Hepatocyte (in vitro differentiated cells): ENCODE measurements at regions not wholly inside any gene's neighbourhood (a gene's known extent, or its start where the extent isn't known, plus 50 kb on each side); places are given as distances from the start of the nearest gene placed in this dataset.
"Not testable (repeated sequence)": the region's sequence is repeated elsewhere in the genome, so short reads cannot be mapped to it uniquely, and the experiment has no call there.

ENCODE experiments used
- DNase-seq: peaks from one replicate; pipeline ENCODE4 v3.0.0-alpha.2; 2016; ENCODE audit warnings: low spot score
- H2AFZ ChIP-seq: fragments of 200-600 bp; sonication (generic); 2 replicates; pipeline ENCODE4 v1.6.0; 2016; ENCODE audit warnings: antibody characterized with exemption, mild to moderate bottlenecking
- H3K27ac ChIP-seq: fragments of 200-600 bp; sonication (generic); 2 replicates; pipeline ENCODE4 v1.5.1; 2016; ENCODE audit warnings: mild to moderate bottlenecking
- H3K27me3 ChIP-seq: fragments of 200-600 bp; sonication (generic); 2 replicates; pipeline ENCODE4 v1.6.1; 2016
- H3K36me3 ChIP-seq: fragments of 200-600 bp; sonication (generic); replicated peaks from 2 replicates; pipeline ENCODE4 v1.5.1; 2016; ENCODE audit warnings: low read depth; ENCODE audit not compliant: insufficient read depth
- H3K4me1 ChIP-seq: fragments of 200-600 bp; sonication (generic); 2 replicates; pipeline ENCODE4 v1.5.1; 2016; ENCODE audit warnings: mild to moderate bottlenecking, moderate library complexity; ENCODE audit not compliant: insufficient read depth
- H3K4me2 ChIP-seq: fragments of 200-600 bp; sonication (generic); 2 replicates; pipeline ENCODE4 v1.6.0; 2016
- H3K4me3 ChIP-seq: fragments of 200-600 bp; sonication (generic); 2 replicates; pipeline ENCODE4 v1.5.1; 2016; ENCODE audit warnings: mild to moderate bottlenecking
- H3K79me2 ChIP-seq: fragments of 200-600 bp; sonication (generic); 2 replicates; pipeline ENCODE4 v1.6.0; 2017; ENCODE audit warnings: mild to moderate bottlenecking
- H3K9me2 ChIP-seq: fragments of 200-600 bp; sonication (generic); replicated peaks from 2 replicates; pipeline ENCODE4 v1.6.0; 2017; ENCODE audit warnings: mild to moderate bottlenecking; ENCODE audit not compliant: insufficient read depth
- H3K9me3 ChIP-seq: fragments of 200-600 bp; sonication (generic); 2 replicates; pipeline ENCODE4 v1.5.1; 2016; ENCODE audit warnings: low read depth, mild to moderate bottlenecking
- H4K20me1 ChIP-seq: fragments of 200-600 bp; sonication (generic); 2 replicates; pipeline ENCODE4 v1.6.0; 2016; ENCODE audit warnings: mild to moderate bottlenecking; ENCODE audit not compliant: insufficient read depth, poor library complexity, severe bottlenecking
- CTCF ChIP-seq: fragments of 200-600 bp; sonication (generic); IDR thresholded peaks from 2 replicates; pipeline ENCODE4 v1.5.1; 2016; ENCODE audit warnings: antibody characterized with exemption, mild to moderate bottlenecking; ENCODE audit not compliant: poor library complexity
- EZH2 ChIP-seq: fragments of 200-600 bp; sonication (generic); IDR thresholded peaks from 2 replicates; pipeline ENCODE4 v1.6.1; 2016; ENCODE audit warnings: antibody characterized with exemption, mild to moderate bottlenecking, borderline replicate concordance
- EZH2phosphoT487 ChIP-seq: fragments of 200-600 bp; sonication (generic); IDR thresholded peaks from one replicate; pipeline ENCODE4 v1.6.1; 2018; ENCODE audit warnings: antibody characterized with exemption, mild to moderate bottlenecking, low read depth, moderate library complexity; ENCODE audit not compliant: unreplicated experiment, severe bottlenecking
- WGBS: methylation state at CpG from one replicate; pipeline ENCODE4 v1.1.6; 2016; ENCODE audit warnings: low lambda C conversion rate; ENCODE audit errors: missing lambda C conversion rate; 5-methylcytosine and 5-hydroxymethylcytosine counted together

- Histone ChIP-seq H3K4me3 (no peak overlapping the region), H3K4me1 (no peaks in the 10 kb centered on the region), H3K4me2 (no peak overlapping the region), H3K36me3 (no peaks in the 10 kb centered on the region), H3K9me3 (no peaks in the 10 kb centered on the region), H4K20me1 (no peaks in the 10 kb centered on the region), H2AFZ (no peak overlapping the region), H3K27ac (no peak overlapping the region), H3K79me2 (no peaks in the 10 kb centered on the region), H3K27me3 (no peaks in the 10 kb centered on the region), H3K9me2 (no peaks in the 10 kb centered on the region)
- WGBS: 55% methylated on average over 7 of the region's 7 CpGs
- no peak for DNase-seq
- no peak for TF ChIP-seq EZH2
- no peak for TF ChIP-seq CTCF
- no peak for TF ChIP-seq EZH2phosphoT487
Observed at GRCh38 chr16:26614237-26614841, 452.4 kb upstream of the C16orf82 start.

GRCh38 chr16:26623442-26623841 is 443.3 kb upstream of the C16orf82 start:
- DNase-seq: no peak
- Histone ChIP-seq H3K4me1 (no peaks in the 10 kb centered on the region), H3K9me3 (no peaks in the 10 kb centered on the region), H3K27ac (no peak overlapping the region), H3K4me2 (no peak overlapping the region), H3K9me2 (no peaks in the 10 kb centered on the region), H3K27me3 (no peaks in the 10 kb centered on the region), H2AFZ (no peak overlapping the region), H3K4me3 (no peak overlapping the region), H3K79me2 (no peaks in the 10 kb centered on the region), H3K36me3 (no peaks in the 10 kb centered on the region), H4K20me1 (no peaks in the 10 kb centered on the region)
- WGBS: 75% methylated on average over 2 of the region's 2 CpGs
- no peak for TF ChIP-seq CTCF

- H4K20me1 ChIP-seq: no peaks in the 10 kb centered on the region
- no peaks in the 10 kb centered on the region for H3K9me3 ChIP-seq
- H3K79me2 ChIP-seq: no peaks in the 10 kb centered on the region
- no peak overlapping the region for H2AFZ ChIP-seq
- H3K9me2 ChIP-seq: no peaks in the 10 kb centered on the region
- no peak for DNase-seq
- H3K27me3 ChIP-seq: no peaks in the 10 kb centered on the region
- no peak overlapping the region for H3K4me2 ChIP-seq
- H3K36me3 ChIP-seq: no peaks in the 10 kb centered on the region
- H3K4me1 ChIP-seq: no peaks in the 10 kb centered on the region
- H3K27ac ChIP-seq: no peak overlapping the region
- H3K4me3 ChIP-seq: no peak overlapping the region
- TF ChIP-seq EZH2 (no peak), EZH2phosphoT487 (no peak)
- 100% methylated on average over 1 of the region's 1 CpG for WGBS
Observed at GRCh38 chr16:26627958-26628357, 438.8 kb upstream of the C16orf82 start.

- H3K9me3 ChIP-seq, H2AFZ ChIP-seq, H3K9me2 ChIP-seq, H3K4me3 ChIP-seq, H3K27ac ChIP-seq, H3K36me3 ChIP-seq, H3K79me2 ChIP-seq, H4K20me1 ChIP-seq, DNase-seq, H3K27me3 ChIP-seq, H3K4me1 ChIP-seq, H3K4me2 ChIP-seq: not testable (repeated sequence)
Observed at GRCh38 chr16:26631365-26631764, 435.4 kb upstream of the C16orf82 start.
